HG03108 (cell line): ENCODE measurements at regions not wholly inside any gene's neighbourhood (a gene's known extent, or its start where the extent isn't known, plus 50 kb on each side); places are given as distances from the start of the nearest gene placed in this dataset.
"Not testable (repeated sequence)": the region's sequence is repeated elsewhere in the genome, so short reads cannot be mapped to it uniquely, and the experiment has no call there.

Experiments
- ATAC-seq: cut with Tn5 transposase; IDR thresholded peaks from one replicate; pipeline ENCODE4 v1.9.1; 2021; ENCODE audit warnings: moderate library complexity; ENCODE audit not compliant: unreplicated experiment

DNA sequence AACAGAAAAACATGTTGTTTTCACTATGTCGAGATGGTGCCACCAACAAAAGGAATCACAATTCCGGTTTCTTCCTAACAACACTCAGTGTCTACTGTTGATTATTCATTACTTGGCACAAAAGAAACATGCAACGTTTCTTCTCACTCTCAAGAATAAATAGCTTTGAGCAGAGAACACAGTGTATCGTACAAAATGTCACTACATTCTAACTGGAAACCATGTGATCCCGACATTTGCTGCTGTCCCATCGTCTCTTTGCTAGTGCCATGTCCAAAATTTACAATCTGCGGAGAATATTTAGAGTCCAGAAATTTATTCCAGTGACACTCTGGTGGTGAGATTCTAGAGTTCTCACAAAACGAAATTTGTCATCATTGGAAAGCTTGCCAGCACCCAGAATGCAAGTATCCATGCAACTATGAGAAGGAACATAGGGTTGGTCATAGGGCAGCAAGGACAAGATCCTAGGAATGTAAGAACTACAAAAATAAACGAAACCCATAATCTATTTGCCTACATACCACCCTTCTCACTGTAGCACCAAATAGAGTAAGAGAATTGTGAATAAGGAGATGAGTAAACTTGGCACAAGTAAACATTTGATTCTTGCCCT is 505.1 kb downstream of the LTN1 start:
- ATAC-seq = no peak

GRCh38 chr21:28485301-28486022 is 507.2 kb downstream of the LTN1 start:
- ATAC-seq = no peak

- ATAC-seq = no peak
Measured at GRCh38 chr21:28483301-28484035, 509.2 kb downstream of the LTN1 start.

DNA sequence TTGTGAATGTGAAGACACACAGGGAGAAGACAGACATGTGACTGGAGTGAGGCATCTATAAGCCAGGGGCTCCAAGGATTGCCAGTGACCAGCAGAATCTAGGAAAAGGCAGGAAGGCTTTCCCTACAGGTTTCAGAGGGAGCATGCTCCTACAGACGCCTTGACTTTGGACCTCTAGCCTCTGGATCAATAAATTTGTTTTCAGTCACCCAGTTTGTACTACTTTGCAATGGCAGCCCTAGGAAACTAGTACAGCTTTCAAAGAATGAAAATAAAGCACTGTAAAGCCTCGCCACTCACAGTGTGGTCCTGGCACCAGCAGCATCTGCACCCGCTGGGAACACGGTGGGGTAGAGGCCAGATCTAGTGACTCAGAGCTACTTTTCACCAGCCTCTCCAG is 510.0 kb downstream of the LTN1 start:
- no peak for ATAC-seq

DNA sequence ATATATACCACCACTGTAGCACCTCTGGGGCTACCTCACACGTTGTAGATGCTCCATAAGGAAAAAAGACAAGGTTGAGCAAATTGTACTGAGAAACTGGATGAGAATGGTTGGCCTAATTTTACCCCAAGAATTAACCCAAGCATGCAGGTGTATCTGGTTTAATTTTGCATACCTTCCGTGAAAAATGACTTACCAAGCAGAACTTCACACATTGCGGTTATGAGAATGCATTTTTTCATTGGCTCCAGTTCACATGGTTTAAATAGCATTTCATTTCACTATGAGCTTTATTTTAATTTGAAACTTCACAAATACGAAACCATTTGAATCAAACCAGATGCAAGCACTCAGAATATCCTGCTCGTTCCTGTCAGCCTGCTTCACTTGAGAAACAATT is 512.2 kb downstream of the LTN1 start:
- no peak for ATAC-seq

DNA sequence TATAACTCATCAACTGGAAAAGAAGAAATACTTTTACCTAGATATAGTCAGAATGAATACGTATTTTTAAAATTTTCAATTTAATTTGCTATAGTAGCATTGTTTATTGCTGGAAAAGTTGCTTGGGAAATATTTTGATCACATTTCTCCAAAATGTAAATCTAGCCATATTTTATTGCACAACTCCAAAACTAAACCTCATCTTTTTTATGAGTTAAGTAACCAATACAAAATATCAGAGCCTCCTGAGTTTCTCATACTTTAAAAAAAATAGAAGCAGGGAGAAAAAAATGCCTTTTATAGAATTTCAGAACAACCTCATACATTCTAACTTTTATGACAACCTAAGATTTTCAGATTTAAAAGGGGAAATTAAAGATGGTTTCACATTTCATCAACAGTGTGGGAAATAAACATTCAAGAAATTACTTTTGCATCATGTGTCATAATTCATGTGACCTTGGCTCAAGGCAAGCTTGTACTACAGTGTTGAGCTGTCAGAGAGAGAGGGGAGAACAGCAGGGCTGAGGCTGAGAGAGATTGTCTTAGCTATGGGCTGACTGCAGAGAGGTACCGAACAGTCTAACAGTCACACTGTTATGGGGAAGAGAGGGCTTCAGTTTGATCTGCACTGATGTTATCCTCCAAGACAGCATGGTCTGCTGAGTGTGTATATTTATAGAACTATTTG is 519.0 kb downstream of the LTN1 start:
- ATAC-seq = no peak

GRCh38 chr21:28472543-28472942 is 520.1 kb downstream of the LTN1 start:
- ATAC-seq = not testable (repeated sequence)

GRCh38 chr21:28464988-28465387 is 527.7 kb downstream of the LTN1 start:
- no peak for ATAC-seq

DNA sequence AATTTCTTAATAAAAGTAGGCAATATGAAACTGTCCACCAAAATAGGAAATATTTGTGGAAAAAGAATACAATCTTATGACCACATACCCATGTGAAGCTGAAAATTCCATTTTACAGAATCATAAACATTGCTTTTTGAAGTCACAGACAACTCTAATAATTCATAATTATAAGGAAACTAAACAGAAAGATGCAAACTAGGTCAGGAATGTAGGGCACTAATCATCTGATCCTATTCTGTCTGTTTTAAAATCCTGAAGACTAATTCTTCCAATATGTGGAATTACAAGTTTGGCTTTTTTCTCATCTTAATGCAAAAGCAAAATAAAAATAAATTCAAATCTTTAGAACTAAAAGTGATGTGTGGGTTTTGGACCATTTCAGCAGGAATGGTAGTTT is 528.6 kb downstream of the LTN1 start:
- no peak for ATAC-seq

DNA sequence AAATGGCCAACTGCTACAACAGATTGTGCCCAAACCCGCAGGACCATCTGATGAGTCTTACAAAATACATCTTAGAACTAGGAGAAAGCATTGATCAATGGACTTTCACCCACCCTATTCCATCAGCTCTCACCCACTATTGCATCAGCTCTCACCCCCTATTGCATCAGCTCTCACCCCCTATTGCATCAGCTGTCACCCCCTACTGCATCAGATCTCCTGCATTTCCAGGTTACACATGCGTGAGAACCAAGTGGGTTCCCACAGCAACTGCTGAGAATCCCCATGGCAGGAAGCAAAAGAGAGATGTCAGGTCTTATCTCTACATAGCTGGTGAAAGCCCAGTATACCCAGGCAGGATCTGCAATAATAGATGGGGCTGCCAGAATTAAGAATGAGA is 533.5 kb downstream of the LTN1 start:
- no peak for ATAC-seq

GRCh38 chr21:28458446-28458845 is 534.2 kb downstream of the LTN1 start:
- ATAC-seq = no peak

DNA sequence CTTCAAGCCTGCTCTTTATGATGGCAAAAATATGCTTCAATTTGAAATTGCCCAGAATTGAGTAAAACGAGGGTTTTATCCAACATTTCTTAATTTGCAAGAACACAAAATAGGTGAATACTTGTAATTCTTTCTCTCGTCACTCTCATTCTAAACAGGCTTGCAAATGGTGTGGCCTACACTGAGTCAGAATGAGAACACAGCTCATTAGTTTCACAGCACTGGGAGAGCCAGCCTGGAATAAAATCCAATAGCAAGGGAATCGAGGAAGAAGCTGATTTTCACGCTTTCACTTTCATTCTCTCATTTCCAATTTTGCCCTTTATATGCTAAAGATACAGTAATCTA is 537.5 kb downstream of the LTN1 start:
- ATAC-seq = no peak

- ATAC-seq = no peak
Measured at GRCh38 chr21:28454564-28455252, 538.0 kb downstream of the LTN1 start.

DNA sequence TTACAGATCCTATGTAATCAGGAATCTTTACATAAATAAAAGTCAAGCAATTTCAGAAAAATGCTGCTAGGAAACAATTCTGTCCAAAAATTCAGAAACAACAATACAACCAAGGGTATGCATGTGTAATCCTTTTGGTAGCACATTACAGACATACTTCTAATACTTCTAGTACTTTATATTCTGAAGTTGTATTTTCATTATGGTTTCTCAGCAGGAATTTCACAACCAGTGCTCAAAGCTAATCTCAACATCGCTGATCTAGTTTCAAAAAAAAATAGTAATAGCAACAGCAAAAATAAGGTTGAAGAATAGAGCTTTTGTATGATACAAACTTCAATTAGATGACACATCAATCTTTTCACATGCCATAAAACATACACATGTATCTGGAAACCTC is 545.2 kb downstream of the LTN1 start:
- ATAC-seq = no peak

- ATAC-seq = no peak
Measured at GRCh38 chr21:28445141-28445830, 547.4 kb downstream of the LTN1 start.

GRCh38 chr21:28444557-28444956 is 548.1 kb downstream of the LTN1 start:
- no peak for ATAC-seq

DNA sequence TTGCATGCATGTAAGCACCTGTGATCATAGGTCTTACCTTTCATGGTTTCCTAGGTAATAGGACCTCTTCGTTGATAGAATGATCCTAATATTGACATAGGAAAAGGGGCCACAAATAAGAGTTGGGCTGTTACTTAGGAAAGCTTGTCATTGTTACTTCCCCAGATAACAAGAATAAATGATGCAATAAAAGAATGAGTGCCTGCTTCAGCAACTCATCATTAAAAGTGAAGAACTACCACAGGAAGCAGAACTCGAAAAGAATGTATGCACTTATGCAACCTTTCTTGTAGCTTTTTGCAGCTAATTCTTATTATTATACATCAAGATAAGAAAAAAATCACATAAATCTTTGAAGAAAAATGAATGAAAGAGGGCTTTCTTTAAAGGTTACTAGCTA is 548.6 kb downstream of the LTN1 start:
- ATAC-seq = no peak

DNA sequence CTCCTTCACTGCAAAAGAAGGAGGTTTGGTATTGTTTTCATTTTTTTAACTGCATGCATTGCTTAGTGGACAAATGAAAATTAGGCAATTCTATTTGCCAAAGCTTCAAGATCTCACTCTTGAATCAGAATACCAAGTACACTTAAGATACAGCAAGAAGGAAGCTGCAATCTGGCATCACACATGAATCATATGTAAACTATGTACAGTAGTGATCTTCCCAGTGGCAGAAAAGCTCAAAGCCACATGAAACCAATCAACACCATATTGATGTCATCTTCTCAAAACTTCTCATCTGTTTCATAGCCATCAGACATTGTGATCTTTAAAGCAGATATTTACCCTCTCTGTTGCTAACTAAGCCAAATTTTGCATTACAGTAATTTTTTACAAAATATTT is 550.1 kb downstream of the LTN1 start:
- no peak for ATAC-seq

- ATAC-seq = no peak
Measured at GRCh38 chr21:28442085-28442484, 550.6 kb downstream of the LTN1 start.

DNA sequence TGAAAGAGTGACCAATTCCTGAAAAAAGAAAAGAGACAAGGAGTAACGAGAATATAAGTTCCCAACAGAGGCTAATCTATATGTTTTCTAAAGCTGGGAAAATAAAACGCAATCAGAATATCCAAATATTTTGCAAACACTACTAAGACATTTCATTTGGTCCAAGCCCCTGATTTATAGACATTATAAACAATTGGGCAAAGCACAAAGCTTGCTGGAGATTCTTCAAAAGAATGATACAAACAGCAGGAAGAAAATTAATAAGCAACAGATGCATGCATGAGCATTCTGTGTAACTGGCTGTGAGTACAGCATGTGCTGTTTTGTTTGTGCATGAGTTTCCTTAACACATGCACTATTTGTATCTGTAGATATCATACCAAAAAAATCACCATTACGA is 552.9 kb downstream of the LTN1 start:
- no peak for ATAC-seq

GRCh38 chr21:28439251-28439650 is 553.4 kb downstream of the LTN1 start:
- no peak for ATAC-seq
